Prostate gland (tissue), 2 donors: ENCODE measurements at regions not wholly inside any gene's neighbourhood (a gene's known extent, or its start where the extent isn't known, plus 50 kb on each side); places are given as distances from the start of the nearest gene placed in this dataset.

Experiments used
- DNase-seq: peaks from one replicate; pipeline ENCODE4 v3.0.0-alpha.2; 2019; ENCODE audit warnings: low spot score
- H3K27ac ChIP-seq, 2 donors: fragments of 200-600 bp; sonication (generic); 2 replicates each; pipeline ENCODE4 v1.5.1; 2017 to 2019
- H3K27me3 ChIP-seq: fragments of 200-600 bp; sonication (generic); replicated peaks from 2 replicates; pipeline ENCODE4 v1.5.1; 2019; ENCODE audit not compliant: insufficient read depth
- H3K36me3 ChIP-seq, 2 donors: fragments of 200-600 bp; sonication (generic); 1 replicate in 1 of 2; 2 replicates in 1 of 2; pipeline versions ENCODE4 v1.5.1 to v1.8.1; 2017 to 2019
- H3K4me1 ChIP-seq: fragments of 200-600 bp; sonication (generic); replicated peaks from 2 replicates; pipeline ENCODE4 v1.5.1; 2019
- H3K4me3 ChIP-seq, 2 donors: fragments of 200-600 bp; sonication (generic); 2 replicates each; pipeline ENCODE4 v1.5.1; 2017 to 2019
- H3K9me3 ChIP-seq: fragments of 200-600 bp; sonication (generic); 2 replicates; pipeline ENCODE4 v1.5.1; 2017
- POLR2A ChIP-seq: fragments of 450-650 bp; IDR thresholded peaks from one replicate; pipeline ENCODE4 v1.6.1; 2016; ENCODE audit warnings: antibody characterized with exemption, mild to moderate bottlenecking
- POLR2AphosphoS5 ChIP-seq: sonication (generic); formaldehyde crosslinking; IDR thresholded peaks from one replicate; pipeline ENCODE4 v1.6.1; 2017; ENCODE audit warnings: antibody characterized with exemption
- WGBS: methylation state at CpG from one replicate; pipeline ENCODE4 v1.1.5; 2018; 5-methylcytosine and 5-hydroxymethylcytosine counted together
- intact Hi-C: fragments of 100-400 bp; cut with DNase I; formaldehyde crosslinking; loops from one replicate; pipeline ENCODE4 v1.14.2; 2022
- TF ChIP-seq, protein P1 (sequence below), 4 experiments: fragments of 200-600 bp in 2 of 4; fragments of 450-650 bp in 2 of 4; sonication (generic) in 2 of 4; IDR thresholded peaks; 1 replicate in 3 of 4; 2 replicates in 1 of 4; pipeline ENCODE4 v1.5.1; 2016 to 2019; ENCODE audit warnings: antibody characterized with exemption in 4 of 4, mild to moderate bottlenecking in 2 of 4, moderate library complexity in 2 of 4

DNA sequence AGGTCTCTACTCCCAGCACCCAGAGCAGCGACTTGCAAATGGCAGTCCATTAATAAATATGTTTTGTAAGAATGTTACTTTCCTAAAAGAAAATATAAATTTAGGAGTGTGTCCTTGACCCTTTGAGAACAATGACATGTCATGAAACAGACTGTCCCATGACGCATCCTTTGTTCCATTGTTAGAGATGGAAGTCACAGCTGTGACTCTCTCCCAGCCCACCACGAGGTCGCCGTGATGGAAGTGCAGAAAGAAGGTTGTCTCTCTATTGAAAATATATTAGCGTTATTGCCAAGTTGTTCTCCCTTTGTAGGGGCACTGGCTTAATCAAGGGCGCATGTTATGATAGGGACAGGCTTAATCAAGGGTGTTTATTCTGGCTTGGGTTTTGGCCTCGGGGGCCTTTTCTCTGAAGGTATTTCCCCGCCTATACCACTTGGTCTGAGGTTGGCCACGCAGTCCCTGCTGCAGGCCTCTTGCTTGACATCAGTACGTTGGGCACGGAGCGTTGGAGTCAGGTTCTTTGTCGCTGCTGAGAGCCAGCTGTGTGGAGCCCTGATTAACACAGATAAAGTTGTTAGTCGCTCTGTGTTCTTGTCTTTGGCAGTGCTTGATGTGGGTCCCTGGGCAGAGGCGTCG is 126.7 kb upstream of the ZNF536 start:
- TF ChIP-seq, protein P1, sequence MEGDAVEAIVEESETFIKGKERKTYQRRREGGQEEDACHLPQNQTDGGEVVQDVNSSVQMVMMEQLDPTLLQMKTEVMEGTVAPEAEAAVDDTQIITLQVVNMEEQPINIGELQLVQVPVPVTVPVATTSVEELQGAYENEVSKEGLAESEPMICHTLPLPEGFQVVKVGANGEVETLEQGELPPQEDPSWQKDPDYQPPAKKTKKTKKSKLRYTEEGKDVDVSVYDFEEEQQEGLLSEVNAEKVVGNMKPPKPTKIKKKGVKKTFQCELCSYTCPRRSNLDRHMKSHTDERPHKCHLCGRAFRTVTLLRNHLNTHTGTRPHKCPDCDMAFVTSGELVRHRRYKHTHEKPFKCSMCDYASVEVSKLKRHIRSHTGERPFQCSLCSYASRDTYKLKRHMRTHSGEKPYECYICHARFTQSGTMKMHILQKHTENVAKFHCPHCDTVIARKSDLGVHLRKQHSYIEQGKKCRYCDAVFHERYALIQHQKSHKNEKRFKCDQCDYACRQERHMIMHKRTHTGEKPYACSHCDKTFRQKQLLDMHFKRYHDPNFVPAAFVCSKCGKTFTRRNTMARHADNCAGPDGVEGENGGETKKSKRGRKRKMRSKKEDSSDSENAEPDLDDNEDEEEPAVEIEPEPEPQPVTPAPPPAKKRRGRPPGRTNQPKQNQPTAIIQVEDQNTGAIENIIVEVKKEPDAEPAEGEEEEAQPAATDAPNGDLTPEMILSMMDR (IDR thresholded peaks at IDR 0.05): no peak
- no peak for TF ChIP-seq POLR2AphosphoS5
- TF ChIP-seq POLR2A: no peak
- Histone ChIP-seq H3K27me3 (no peaks in the 10 kb centered on the region), H3K4me3 (no peak overlapping the region), H3K27ac (no peak overlapping the region), H3K4me1 (no peaks in the 10 kb centered on the region), H3K36me3 (no peaks in the 10 kb centered on the region), H3K9me3 (no peaks in the 10 kb centered on the region)
- WGBS: 89% methylated on average over 17 of the region's 17 CpGs
- intact Hi-C loops: no loop called here
- DNase-seq: no peak

DNA sequence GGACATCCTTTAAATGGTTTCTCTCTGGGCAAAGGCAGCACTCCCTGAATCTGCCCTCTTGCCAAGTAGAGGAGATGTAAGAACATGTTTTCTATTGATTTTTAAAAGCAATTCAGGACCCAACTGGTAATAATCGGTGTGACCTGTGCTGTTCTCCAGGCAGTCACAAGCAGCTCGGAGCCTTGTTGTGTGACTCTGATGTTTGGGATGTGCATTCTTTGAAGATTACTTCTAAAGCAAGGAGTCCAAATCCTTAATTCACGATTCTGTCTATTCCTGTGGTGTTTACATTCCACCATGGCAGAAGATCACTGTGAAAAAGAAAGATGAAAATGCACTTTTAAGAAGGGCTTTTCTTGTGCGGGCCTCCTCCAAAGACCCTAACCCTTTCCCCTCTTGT is 122.3 kb upstream of the ZNF536 start:
- WGBS: 47% methylated on average over 4 of the region's 4 CpGs
- DNase-seq: no peak
- Histone ChIP-seq H3K4me1 (no peaks in the 10 kb centered on the region), H3K27ac (no peak overlapping the region), H3K36me3 (no peaks in the 10 kb centered on the region), H3K4me3 (no peak overlapping the region), H3K27me3 (peaks cover 3% of the 10 kb centered on the region), H3K9me3 (no peaks in the 10 kb centered on the region)
- TF ChIP-seq POLR2AphosphoS5 (no peak), POLR2A (no peak)
- TF ChIP-seq, protein P1 (IDR thresholded peaks at IDR 0.05): no peak
- intact Hi-C loops: no loop called here

DNA sequence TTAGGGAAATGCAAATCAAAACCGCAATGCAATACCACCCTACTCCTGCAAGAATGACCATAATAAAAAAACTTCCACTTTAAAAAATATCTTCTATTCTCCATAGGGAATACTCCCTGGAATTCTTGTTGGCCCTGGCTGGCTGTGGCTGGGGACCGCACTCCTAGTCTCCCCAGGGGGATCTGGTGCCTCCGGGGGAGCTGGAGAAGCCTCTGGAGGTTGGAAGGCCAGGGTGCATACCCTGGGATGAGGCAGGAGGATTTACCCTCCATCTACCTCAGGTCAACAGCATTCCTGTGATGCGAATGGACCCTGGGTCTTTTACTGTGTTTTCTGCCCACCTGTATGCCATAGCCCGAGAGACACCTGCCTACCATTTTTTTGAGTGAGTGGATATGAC is 120.0 kb upstream of the ZNF536 start:
- intact Hi-C loops: no loop called here
- Histone ChIP-seq H3K27ac (no peak overlapping the region), H3K4me3 (no peak overlapping the region), H3K4me1 (no peaks in the 10 kb centered on the region), H3K9me3 (no peaks in the 10 kb centered on the region), H3K27me3 (peaks cover 4% of the 10 kb centered on the region), H3K36me3 (no peaks in the 10 kb centered on the region)
- TF ChIP-seq POLR2A (no peak), POLR2AphosphoS5 (no peak)
- TF ChIP-seq, protein P1 (IDR thresholded peaks at IDR 0.05): no peak
- DNase-seq: no peak
- WGBS: 91% methylated on average over 5 of the region's 5 CpGs

GRCh38 chr19:30253581-30253996 is 118.6 kb upstream of the ZNF536 start:
- 24% methylated on average over 15 of the region's 15 CpGs for WGBS
- DNase-seq: no peak
- Histone ChIP-seq H3K4me1 (no peaks in the 10 kb centered on the region), H3K27me3 (peaks cover 4% of the 10 kb centered on the region), H3K9me3 (no peaks in the 10 kb centered on the region), H3K27ac (no peak overlapping the region), H3K36me3 (no peaks in the 10 kb centered on the region), H3K4me3 (no peak overlapping the region)
- TF ChIP-seq, protein P1 (IDR thresholded peaks at IDR 0.05): no peak
- TF ChIP-seq POLR2AphosphoS5 (no peak), POLR2A (no peak)
- intact Hi-C loops: no loop called here

DNA sequence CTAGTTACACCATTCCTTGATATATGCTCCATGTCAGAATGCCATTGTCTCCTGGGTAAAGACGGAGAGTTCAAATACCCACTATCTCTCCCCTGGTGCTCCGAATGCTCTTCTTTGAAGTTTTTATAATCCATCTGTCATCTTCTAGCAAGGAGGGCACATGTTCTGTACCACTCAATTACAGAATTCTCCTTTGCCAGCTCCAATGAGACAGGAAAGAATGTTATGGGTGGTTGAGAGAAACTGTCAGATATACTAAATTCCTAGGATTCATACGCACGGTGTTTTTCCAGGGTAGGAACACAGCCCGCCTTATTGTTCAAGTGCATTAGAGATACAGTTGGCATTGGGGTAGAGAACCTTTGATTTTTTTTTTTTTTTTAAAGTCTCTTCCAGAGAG is 118.0 kb upstream of the ZNF536 start:
- H3K27me3 ChIP-seq: peaks cover 4% of the 10 kb centered on the region
- whole genome bisulfite sequencing: 46% methylated on average over 5 of the region's 5 CpGs
- TF ChIP-seq POLR2A (no peak), POLR2AphosphoS5 (no peak)
- TF ChIP-seq, protein P1 (IDR thresholded peaks at IDR 0.05): no peak
- H3K27ac ChIP-seq: no peak overlapping the region
- no peak for DNase-seq
- intact Hi-C loops: no loop called here
- H3K36me3 ChIP-seq: no peaks in the 10 kb centered on the region
- no peaks in the 10 kb centered on the region for H3K9me3 ChIP-seq
- H3K4me3 ChIP-seq: no peak overlapping the region
- no peaks in the 10 kb centered on the region for H3K4me1 ChIP-seq
